Inflammatory macrophage (primary cell): ENCODE measurements at regions not wholly inside any gene's neighbourhood (a gene's known extent, or its start where the extent isn't known, plus 50 kb on each side); places are given as distances from the start of the nearest gene placed in this dataset.

ENCODE experiments used
- DNase-seq, 2 donors: peaks; one replicate each; pipeline ENCODE4 v3.0.0-alpha.2; 2020 to 2022

DNA sequence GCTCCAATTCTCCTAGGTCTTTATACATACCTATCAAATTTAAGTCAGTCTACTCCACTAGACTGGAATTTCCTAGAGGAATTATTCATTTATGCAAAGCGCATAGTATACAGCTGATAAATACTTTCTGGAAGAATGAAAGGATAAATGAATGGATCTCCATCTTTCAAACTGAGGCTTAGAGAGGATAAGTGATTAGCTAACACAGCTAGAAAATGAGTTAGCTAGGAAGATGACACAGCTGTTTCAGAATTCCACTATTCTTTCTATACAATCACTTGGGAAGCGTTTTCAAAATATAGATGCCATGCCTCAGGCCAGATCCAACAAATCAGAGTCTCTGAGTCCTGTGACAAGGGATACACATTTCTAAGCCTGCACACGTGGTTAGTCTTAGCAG lies 1146.6 kb upstream of the ZEB2 start:
- no peak for DNase-seq

DNA sequence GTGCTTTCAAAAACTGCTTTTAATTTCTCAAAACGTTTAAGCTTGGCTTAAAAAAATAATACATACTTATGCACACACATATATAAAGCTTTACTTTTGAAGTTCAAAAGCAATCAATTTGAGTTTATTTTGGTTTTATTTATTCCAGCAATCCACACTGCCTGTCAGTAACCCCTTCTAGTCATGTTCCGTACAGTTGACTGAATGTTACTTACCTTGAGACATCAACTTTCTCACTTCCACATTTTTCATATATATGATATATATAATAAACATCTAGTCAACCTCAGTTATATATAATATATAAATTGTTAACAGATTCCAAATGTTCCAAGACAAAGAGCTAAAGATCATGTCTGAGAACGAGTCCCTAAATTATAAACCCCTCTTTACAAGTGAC lies 1137.3 kb upstream of the ZEB2 start:
- no peak for DNase-seq

DNA sequence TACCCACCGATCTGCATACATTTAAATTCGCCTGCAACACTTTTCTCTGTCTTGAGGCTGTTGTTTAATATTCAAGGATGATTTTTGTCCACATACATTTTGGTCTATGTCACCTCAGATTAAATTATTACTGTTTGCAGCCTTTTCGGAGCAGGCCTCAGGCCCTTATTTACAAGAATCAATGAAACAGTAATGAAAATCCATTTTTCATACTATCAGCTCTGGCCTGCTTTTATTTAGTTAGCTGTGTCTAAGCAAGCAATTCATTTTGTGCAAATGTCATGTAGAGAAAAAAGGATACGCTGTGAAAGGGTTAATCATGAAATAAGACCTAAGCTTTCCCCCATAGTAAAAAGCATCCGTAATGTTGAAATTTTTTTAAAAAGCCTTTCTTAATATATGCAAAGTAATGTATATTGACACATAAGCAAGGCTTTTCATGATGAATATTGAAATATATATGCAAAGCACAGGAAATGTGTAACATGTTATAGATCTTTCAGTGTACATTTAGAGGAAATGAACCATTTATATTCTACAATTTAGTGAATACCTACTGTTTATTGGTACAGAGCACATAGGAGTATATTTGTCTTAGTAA lies 1135.3 kb upstream of the ZEB2 start:
- no peak for DNase-seq

DNA sequence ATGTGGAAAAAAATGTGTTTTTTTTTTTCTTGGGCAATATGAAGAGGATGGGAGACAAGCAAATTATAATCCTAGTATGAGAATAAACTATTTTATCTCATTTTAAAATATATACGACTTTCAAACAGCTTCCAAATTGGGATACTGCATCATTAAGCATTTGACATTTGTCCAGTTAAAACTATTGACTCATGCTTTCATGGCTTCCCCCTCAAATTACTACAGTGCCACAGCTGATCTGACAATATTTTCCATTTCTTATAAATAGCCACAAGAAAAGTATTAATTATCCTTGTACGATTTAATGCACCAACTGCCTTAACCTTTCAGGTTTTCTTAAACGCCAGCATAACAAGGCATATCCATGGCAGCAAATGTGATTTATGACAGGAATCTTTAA lies 1134.8 kb upstream of the ZEB2 start:
- no peak for DNase-seq

GRCh38 chr2:145654156-145654555 lies 1134.2 kb upstream of the ZEB2 start:
- DNase-seq, result no peak

DNA sequence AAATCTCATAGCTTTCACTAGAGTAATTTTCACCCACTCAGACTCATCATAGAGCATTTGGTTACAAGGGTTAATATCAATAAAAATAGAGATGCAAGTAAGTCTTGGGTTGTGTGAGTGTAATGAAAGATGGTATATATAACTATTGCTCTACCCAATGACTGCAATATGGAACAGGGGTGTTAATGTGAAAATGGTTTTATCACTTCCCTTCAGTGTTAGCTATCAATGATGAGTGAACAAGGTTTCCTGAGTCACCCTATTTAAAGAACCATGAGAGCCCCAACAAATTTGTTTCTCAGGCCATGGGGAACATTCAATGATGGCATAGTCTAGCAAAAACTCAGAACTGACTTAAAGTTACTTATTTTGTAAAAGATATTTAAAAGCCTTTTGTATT lies 1133.6 kb upstream of the ZEB2 start:
- DNase-seq, result no peak

GRCh38 chr2:145652571-145653545 lies 1132.9 kb upstream of the ZEB2 start:
- peak; percentile 30 to 46 for DNase-seq

DNA sequence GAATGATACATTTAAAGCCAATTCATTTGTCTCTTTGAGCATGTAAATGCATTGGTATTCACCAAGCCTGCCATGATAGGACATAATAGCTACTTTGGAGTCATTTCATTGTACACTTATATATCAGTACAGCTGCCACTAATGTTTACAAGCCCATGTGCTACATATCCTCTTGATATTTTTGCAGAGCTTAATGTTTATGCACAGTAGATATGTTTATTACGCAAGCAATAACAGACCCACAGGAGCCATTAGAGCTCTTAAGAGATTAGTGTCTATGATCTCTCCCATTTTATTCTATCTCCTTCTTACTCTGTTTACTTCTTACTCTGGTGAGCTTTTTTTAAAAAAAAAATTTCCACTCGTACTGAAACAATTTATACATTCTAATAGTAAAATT lies 1132.1 kb upstream of the ZEB2 start:
- DNase-seq, result no peak

DNA sequence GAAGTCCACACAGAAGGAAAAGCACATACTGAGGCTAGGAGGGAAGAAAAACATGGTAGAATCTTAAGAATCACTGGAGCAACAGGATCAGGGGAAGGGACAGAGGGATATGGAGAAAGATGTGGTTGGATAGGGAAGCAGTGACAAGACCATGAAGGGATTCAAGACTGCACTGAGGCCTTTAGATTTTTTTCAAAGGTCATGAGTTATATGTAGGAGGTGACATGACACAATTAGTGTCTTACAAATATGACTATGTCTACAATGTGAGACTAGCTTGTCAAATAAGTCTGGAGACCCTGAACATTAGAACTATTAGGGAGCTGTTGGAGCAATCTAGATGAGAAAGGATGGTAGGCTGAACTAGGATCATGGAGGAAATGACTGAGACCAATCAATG lies 1130.3 kb upstream of the ZEB2 start:
- DNase-seq, result peak; percentile 44 to 49

GRCh38 chr2:145649061-145649460 lies 1129.1 kb upstream of the ZEB2 start:
- DNase-seq, result no peak

DNA sequence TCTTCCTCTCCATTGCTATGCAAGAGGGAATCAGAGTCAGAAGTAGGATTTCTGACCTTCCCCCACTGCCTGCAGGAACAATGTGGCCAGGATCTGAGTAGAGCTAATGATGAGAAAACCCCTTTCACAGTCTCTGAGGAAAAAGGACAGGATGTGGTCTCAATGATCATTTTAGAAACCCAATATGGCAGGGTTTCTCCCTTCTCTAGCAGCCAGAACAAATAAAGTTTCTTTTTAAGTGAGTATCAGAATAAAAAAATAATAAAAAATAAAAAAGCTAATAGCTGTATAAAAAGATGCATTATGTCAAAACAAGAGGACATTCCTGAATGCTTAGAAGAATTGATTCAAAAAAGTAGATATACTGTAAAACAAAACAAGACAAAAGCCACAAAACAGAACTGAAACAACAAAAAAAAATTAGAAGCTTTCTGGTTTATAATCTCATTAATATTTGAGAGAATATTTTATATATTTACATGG lies 1124.9 kb upstream of the ZEB2 start:
- DNase-seq, result no peak

GRCh38 chr2:145638675-145639074 lies 1118.8 kb upstream of the ZEB2 start:
- DNase-seq, result peak; percentile 26 to 50

- DNase-seq, result no peak
Observed at GRCh38 chr2:145635706-145636427, 1115.9 kb upstream of the ZEB2 start.

GRCh38 chr2:145631561-145631960 lies 1111.6 kb upstream of the ZEB2 start:
- DNase-seq, result no peak

GRCh38 chr2:145626301-145626700 lies 1106.4 kb upstream of the ZEB2 start:
- DNase-seq, result no peak

DNA sequence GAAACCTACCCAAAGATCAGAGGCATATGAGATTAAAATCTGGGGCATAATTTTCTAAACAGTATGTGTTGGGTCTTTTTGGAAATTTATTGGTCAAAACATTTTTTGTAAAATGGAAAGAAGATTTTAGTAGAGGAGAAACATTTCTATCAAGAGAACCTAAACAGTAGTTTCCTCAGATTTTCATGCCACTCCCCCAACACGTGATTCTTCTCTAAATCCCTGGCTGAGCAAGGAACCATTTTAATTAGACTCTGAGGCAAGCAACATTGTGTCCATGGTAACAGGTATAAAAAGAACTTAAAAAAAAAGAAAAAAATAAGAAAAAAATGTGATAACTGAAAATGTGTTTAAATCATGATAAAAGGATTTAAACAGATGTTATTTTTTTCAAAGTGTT lies 1105.2 kb upstream of the ZEB2 start:
- no peak for DNase-seq

DNA sequence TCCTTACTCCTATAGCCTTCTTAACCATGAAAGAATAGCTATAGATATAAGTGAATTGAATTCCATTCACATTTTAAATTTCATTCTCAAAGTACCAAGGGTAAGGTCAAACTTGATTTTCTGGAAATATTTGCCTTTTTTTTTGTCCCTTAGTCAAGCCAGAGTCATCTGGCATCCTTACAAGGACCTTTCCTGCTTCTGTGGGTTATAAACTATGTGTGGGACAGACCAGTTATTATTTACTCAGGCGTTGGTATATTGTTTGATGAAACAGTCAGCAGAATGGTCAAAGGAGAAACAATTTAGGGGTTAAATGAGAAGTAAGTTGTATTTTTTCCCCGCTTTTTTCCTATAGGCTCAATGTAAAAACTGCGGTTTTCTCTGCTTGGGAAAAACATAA lies 1103.2 kb upstream of the ZEB2 start:
- no peak for DNase-seq

- peak; percentile 40 to 53 for DNase-seq
Observed at GRCh38 chr2:145622285-145622684, 1102.4 kb upstream of the ZEB2 start.

GRCh38 chr2:145617906-145618305 lies 1098.0 kb upstream of the ZEB2 start:
- DNase-seq, result no peak

GRCh38 chr2:145617420-145617819 lies 1097.5 kb upstream of the ZEB2 start:
- DNase-seq, result no peak

- no peak for DNase-seq
Observed at GRCh38 chr2:145615626-145616025, 1095.7 kb upstream of the ZEB2 start.

DNA sequence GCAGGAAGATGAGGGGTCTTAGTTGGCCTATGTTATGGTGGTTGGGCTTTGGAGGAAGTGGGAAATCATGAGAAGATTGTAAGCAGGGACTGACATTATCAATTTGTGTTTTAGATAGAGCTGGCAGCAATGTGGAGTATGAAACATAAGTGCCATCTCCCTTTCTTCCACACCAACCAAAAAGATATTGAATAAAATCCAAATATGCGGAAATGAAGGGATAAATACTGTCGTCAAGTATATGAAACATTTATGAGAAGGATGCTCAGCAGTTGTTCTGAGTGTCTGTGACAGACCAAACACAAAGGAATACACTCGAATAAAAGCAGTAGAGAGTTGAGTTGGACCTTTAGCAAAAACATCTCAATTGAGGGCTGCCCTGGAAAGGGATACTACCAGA lies 1090.0 kb upstream of the ZEB2 start:
- no peak for DNase-seq

- no peak for DNase-seq
Observed at GRCh38 chr2:145601361-145601925, 1081.5 kb upstream of the ZEB2 start.
